KG1 (cell line): ENCODE measurements at regions not wholly inside any gene's neighbourhood (a gene's known extent, or its start where the extent isn't known, plus 50 kb on each side); places are given as distances from the start of the nearest gene placed in this dataset.
"Not testable (repeated sequence)": the region's sequence is repeated elsewhere in the genome, so short reads cannot be mapped to it uniquely, and the experiment has no call there.

Source experiments
- DNase-seq: peaks from one replicate; lab custom pipeline; 2025; lab: John Stamatoyannopoulos, UW

GRCh38 chr6:112401083-112401482, 54.0 kb downstream of the RFPL4B start:
- DNase-seq: no peak

DNA sequence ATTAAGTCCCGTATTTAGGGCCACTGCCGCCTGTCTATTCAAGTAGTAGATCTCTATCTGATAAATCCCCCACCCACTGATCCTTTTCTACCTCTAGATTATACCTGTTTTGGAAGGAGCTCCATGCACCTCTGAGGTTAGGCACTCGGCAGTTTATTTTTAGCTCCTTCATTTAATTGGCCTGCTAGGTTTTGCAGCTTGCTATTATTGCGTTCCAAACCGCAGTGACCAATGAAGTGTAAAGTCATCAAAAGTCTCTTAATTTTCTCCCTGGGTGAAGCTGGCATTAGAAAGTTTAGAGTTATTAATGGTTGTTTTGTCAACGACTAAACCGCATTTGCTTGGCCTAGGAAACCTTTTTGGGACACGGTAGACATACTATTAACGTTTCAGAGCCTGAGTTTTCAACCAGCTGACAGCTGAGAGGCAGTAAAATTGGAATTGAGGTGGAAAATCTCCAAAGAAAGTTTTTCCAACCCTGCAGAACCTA, 60.0 kb downstream of the RFPL4B start:
- no peak for DNase-seq

DNA sequence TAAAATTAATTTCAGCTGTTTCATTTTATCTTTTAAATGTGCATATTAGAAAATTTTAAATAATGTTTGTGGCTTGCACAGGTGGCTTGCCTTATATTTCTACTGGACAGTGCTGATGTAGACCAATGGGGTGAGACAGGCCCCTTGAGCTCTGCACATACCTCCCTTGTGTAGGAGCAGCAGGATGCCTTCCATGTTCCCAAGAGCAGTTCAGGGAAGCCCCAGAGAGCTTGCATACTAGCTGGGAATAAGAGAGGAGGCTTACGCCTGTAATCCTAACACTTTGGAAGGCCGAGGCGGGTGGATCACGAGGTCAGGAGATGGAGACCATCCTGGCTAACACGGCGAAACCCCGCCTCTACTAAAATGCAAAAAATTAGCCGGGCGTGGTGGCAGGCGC, 61.4 kb downstream of the RFPL4B start:
- DNase-seq: no peak

GRCh38 chr6:112409311-112409710, 62.2 kb downstream of the RFPL4B start:
- DNase-seq: no peak

DNA sequence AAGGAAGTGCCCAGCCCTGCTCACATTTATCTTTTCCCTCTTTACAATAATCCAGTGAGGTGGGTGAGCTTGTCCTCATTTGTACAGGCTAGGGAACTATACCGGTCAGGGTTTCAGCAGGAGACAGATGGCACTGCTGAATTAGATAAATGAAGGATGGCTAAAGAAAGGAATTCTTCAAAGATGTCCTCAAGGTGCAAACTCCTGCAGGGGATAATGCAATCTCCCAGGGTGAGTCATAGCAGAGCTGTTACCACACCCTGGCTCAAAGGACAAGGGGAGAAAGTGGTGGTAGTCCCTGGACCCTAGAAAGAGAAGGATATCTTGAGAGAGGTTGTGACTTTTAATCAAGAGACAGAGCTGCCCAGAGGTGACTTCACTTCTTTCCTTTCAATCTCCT, 66.7 kb downstream of the RFPL4B start:
- DNase-seq: no peak

- DNase-seq: no peak
Observed at GRCh38 chr6:112415366-112415765, 68.2 kb downstream of the RFPL4B start.

- no peak for DNase-seq
Observed at GRCh38 chr6:112416866-112417265, 69.7 kb downstream of the RFPL4B start.

DNA sequence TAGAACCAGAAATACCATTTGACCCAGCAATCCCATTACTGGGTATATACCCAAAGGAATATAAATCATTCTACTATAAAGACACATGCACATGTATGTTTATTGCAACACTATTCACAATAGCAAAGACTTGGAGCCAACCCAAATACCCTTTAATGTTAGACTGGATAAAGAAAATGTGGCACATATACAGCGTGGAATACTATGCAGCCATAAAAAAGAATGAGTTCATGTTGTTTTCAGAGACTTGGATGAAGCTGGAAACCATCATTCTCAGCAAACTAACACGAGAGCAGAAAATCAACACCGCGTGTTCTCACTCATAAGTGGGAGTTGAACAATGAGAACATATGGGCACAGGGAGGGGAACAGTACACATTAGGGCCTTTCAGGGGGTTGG, 79.9 kb downstream of the RFPL4B start:
- not testable (repeated sequence) for DNase-seq

GRCh38 chr6:112427499-112427898, 80.4 kb downstream of the RFPL4B start:
- no peak for DNase-seq

DNA sequence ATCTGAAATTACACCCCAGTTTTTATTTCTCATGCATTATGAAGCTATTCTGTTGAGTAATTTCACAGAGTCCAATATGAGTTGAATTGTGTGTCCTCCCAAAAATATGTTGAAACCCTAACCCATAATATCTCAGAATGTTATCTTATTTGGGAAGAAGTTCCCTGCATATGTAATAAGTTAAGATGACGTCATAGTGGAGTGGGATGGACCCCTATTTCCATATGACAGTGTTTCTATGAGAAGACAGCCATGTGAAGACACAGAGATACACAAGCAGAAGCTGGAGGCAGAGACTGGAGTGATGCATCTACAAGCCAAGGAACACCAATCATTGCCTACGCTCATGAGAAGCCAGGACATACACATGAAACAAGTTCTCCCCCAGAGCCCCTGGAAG, 81.3 kb downstream of the RFPL4B start:
- DNase-seq: no peak

DNA sequence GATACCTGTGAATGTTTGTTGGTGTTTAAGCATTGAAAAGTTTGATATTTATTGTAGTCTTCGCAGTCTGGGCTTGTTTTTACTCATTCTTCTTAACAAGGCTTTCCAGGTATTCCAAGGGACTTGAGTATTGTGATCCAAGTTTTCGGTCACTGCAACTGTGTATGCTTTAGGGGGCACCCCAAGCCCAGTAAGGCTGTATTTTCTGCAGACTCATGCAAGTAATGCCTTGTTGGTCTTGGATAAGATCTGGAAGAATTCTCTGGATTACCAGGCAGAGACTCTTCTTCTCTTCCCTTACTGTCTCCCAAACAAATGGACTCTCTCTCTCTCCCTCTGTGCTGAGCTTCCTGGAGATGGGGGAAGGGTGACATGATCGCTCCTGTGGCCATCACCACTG, 82.1 kb downstream of the RFPL4B start:
- DNase-seq: no peak

DNA sequence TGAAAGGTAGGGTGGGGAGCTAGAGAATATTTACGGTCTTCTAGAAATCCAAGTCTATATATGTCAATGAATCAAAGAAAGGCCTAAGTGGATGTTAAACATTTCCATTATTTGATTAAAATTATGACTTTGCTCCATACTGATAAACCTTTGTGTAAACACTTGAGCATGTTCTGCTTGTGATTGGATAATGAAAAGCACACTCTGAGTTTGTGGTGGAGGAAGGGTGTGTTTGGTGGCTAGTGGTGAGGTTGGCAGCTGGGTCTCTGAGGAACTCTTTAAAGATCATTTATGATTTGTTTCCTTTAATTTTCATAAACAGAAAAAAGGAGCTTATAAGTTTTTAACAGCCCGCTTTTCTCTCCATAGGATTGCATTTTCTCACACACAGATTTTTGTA, 84.7 kb downstream of the RFPL4B start:
- no peak for DNase-seq

DNA sequence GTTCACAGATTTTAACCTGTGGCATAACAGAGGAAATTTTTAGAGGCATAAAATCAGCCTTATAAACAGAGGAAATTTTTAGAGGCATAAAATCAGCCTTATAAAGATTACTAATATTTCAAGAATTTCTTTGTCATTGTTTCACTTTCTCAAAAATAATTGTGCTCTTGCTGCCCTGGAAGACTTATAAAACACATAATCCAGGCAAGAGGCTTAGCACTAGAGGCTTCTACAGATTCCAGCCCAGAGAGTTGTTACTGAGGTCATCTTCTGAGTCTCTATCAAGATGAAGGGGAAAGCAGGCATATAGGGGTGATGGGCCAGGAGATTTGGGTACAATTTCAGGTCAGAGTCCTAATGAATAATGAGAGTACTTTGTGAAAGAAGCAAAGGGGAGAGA, 85.7 kb downstream of the RFPL4B start:
- DNase-seq: no peak

- no peak for DNase-seq
Observed at GRCh38 chr6:112433457-112433856, 86.3 kb downstream of the RFPL4B start.

DNA sequence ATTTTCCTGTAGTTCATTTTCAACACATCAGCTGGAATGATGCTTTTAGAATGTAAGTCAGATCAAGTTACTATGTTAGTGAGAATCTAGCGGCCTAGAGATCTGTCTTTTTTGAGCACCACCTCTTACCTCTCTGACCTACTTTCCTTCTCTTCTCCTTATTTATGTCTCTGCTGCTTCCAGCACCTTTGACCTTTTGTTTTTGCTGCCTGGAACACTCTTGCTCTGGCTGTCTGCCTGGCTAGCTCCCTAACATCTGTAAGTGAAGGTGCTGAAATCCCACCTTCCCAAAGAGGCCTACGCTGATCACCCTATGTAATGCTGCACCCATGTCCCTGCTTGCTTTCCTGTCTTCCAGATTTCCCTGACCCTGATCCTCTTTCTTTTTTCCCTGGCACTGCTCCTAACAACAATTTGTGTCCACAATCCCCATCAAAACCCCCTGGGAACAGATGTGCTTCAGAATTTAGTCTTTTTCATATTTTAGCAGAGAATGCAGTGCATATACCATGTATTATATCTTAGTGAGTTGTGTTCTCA, 87.8 kb downstream of the RFPL4B start:
- DNase-seq: no peak

- DNase-seq: no peak
Observed at GRCh38 chr6:112437058-112437457, 89.9 kb downstream of the RFPL4B start.

DNA sequence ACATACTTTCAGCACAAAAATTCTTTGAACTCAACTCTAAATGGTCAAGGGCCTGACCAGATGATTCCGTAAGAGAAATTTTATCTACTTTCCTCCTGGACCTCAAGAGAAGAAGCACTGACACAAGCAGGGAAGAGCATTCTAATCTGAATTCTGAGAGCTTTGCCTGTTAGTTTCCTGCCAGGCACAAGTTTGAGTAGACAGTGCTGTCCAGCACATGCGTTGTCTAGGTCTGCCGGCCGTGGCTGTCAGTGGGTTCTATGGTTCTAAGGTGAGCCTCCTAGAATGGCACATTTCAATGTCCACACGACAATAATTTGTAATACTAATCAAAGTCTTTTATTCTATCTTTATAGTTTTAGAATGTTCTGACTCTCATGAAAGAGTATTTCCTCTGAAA, 91.9 kb downstream of the RFPL4B start:
- no peak for DNase-seq

DNA sequence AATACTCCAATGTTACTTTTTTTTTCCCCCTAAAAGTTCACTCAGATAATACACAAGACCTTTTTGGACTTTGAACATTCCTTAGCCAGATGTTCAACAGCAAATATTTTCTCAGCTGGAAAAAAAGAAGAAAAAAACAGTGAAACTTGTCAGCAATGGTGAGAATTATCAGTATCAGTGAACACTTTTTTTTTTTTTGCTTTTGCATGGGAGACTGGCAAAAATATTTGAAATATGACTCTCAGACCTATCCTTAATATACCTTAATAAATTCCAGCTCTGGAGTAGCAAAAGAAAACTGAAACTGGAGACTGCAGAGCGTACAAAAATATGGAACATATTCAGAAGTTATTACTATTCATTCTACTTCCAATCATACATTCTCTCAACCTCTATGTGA, 92.3 kb downstream of the RFPL4B start:
- DNase-seq: no peak

DNA sequence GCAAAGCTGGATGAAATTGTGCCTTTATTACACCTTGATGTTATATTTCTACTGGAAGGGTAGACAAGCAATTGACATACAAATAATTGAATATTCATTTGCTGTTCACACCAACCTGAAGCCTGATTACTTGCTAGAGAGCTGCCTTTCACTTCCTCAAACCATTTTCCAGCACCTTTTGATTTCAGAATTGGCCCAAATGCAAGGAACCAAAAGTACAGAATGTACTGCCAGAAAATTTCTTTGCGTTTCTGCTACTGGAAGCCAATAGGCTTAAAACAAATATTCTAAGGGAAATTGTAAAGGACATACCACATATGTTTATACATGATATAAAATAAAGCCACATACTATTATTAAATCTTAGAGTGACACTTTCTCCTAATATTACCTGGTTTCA, 94.5 kb downstream of the RFPL4B start:
- no peak for DNase-seq

DNA sequence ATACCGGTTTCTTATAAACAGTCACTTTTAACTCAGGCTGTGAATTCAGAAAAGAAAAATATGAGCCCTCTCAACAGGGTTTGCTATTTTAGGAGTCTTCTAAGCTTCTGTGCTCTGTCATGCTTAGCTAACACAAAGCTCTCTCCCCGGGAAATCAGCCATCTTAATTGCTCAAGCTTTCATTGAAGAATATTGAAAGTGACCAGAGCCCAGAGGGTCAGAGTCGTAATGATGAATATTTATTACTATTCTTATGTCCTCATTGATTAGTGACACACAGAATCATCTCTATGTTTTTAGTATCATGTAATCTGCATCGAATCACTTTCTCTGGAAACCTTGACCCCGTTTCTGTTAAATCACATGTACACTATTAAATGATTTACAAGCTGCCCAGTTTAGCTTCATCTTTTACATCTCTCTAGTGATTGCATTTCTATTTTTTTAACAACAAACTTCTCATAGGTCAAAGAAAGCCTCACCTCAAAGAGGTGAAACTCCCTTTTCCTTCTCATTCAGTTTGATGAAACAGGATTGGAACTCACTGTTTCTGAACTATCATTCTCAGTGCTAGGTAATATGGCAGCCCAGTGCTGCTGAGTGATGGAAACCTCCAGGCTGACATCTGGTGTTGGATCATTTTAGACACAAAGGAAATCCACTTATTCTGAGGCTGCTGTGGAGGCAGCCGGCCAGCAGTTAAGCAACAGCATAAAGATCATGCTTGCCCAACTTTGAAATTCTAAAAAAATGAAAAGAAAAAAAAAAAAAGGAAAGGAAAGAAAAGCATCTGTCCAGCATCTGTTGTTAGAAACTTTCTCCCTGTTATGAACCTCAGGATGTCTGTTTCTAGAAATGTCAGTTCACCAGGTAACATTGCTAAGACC, 96.3 kb downstream of the RFPL4B start:
- no peak for DNase-seq

- DNase-seq: not testable (repeated sequence)
Observed at GRCh38 chr6:112448786-112449185, 101.7 kb downstream of the RFPL4B start.

DNA sequence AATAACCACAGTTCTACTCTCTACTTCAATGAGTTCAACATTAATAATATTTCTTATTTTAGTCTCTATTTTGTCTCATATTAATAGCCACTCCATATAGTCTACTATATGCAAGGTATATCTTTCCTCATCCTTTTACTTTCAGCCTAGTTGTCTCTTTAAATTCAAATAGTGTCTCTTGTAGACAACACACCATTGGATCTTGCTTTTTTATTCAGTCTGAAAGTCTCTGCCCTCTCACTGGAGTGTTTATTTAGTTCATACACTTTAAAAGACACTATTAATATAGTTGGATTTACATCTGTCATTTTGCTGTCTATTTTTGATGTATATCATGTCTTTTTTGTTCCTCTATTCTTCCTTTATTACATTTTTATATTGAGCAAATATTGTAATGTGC, 103.5 kb downstream of the RFPL4B start:
- no peak for DNase-seq

DNA sequence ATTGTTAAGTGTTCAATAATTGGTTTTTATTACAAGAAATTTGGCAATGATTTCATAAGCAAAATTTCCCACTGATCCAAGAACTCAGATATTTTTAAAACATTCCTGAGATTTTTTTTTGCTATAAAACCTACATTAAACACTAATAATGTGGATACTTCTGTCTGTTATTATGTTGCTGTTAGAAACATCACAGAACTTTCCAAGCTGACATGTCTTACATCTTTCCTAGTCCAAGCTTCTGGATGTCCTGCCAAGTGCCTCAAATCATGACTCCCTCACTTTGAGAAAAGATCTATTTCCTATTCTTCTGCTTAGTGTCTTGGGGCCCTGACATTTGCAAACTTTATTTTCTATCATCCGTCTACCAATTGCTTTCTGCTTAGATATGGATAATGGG, 110.8 kb downstream of the RFPL4B start:
- no peak for DNase-seq
